GM21717 (cell line): ENCODE measurements at regions not wholly inside any gene's neighbourhood (a gene's known extent, or its start where the extent isn't known, plus 50 kb on each side); places are given as distances from the start of the nearest gene placed in this dataset.
"Not testable (repeated sequence)": the region's sequence is repeated elsewhere in the genome, so short reads cannot be mapped to it uniquely, and the experiment has no call there.

Experiments
- ATAC-seq: cut with Tn5 transposase; IDR thresholded peaks from one replicate; pipeline ENCODE4 v1.9.1; 2021; ENCODE audit warnings: mild to moderate bottlenecking, moderate library complexity; ENCODE audit not compliant: unreplicated experiment

GRCh38 chr3:177249203-177249602 lies 51.9 kb upstream of the TBL1XR1 start:
- no peak for ATAC-seq

GRCh38 chr3:177250151-177250550 lies 52.9 kb upstream of the TBL1XR1 start:
- ATAC-seq = no peak

- ATAC-seq = no peak
Observed at GRCh38 chr3:177251755-177252154, 54.5 kb upstream of the TBL1XR1 start.

GRCh38 chr3:177257006-177257405 lies 59.7 kb upstream of the TBL1XR1 start:
- no peak for ATAC-seq

GRCh38 chr3:177257625-177258024 lies 60.3 kb upstream of the TBL1XR1 start:
- ATAC-seq = no peak

- ATAC-seq = no peak
Observed at GRCh38 chr3:177262396-177262795, 65.1 kb upstream of the TBL1XR1 start.

- ATAC-seq = no peak
Observed at GRCh38 chr3:177263615-177264368, 66.5 kb upstream of the TBL1XR1 start.

- not testable (repeated sequence) for ATAC-seq
Observed at GRCh38 chr3:177271811-177272501, 74.7 kb upstream of the TBL1XR1 start.

GRCh38 chr3:177278016-177278415 lies 80.7 kb upstream of the TBL1XR1 start:
- no peak for ATAC-seq

- ATAC-seq = no peak
Observed at GRCh38 chr3:177279118-177279815, 82.0 kb upstream of the TBL1XR1 start.

- no peak for ATAC-seq
Observed at GRCh38 chr3:177281292-177282118, 84.2 kb upstream of the TBL1XR1 start.

GRCh38 chr3:177282119-177282655 lies 84.9 kb upstream of the TBL1XR1 start:
- no peak for ATAC-seq

GRCh38 chr3:177283983-177284382 lies 86.7 kb upstream of the TBL1XR1 start:
- ATAC-seq = no peak

- ATAC-seq = no peak
Observed at GRCh38 chr3:177284383-177284881, 87.2 kb upstream of the TBL1XR1 start.

GRCh38 chr3:177286034-177286433 lies 88.8 kb upstream of the TBL1XR1 start:
- no peak for ATAC-seq

- no peak for ATAC-seq
Observed at GRCh38 chr3:177287231-177287630, 89.9 kb upstream of the TBL1XR1 start.

GRCh38 chr3:177290633-177291032 lies 93.4 kb upstream of the TBL1XR1 start:
- no peak for ATAC-seq

GRCh38 chr3:177294221-177294620 lies 96.9 kb upstream of the TBL1XR1 start:
- no peak for ATAC-seq

- ATAC-seq = no peak
Observed at GRCh38 chr3:177295116-177295515, 97.8 kb upstream of the TBL1XR1 start.

- no peak for ATAC-seq
Observed at GRCh38 chr3:177299250-177299649, 102.0 kb upstream of the TBL1XR1 start.
